Stimulated activated CD4-positive, alpha-beta T cell treated with anti-CD3 and anti-CD28 coated beads, TNF-alpha, amount 100 ng/mL, for 48 hours (primary cell): ENCODE measurements at regions not wholly inside any gene's neighbourhood (a gene's known extent, or its start where the extent isn't known, plus 50 kb on each side); places are given as distances from the start of the nearest gene placed in this dataset.
"Not testable (repeated sequence)": the region's sequence is repeated elsewhere in the genome, so short reads cannot be mapped to it uniquely, and the experiment has no call there.

Experiments
- DNase-seq, 3 donors: peaks; one replicate each; pipeline ENCODE4 v3.0.0-alpha.2; 2020; ENCODE audit warnings: low read depth in 3 of 3

DNA sequence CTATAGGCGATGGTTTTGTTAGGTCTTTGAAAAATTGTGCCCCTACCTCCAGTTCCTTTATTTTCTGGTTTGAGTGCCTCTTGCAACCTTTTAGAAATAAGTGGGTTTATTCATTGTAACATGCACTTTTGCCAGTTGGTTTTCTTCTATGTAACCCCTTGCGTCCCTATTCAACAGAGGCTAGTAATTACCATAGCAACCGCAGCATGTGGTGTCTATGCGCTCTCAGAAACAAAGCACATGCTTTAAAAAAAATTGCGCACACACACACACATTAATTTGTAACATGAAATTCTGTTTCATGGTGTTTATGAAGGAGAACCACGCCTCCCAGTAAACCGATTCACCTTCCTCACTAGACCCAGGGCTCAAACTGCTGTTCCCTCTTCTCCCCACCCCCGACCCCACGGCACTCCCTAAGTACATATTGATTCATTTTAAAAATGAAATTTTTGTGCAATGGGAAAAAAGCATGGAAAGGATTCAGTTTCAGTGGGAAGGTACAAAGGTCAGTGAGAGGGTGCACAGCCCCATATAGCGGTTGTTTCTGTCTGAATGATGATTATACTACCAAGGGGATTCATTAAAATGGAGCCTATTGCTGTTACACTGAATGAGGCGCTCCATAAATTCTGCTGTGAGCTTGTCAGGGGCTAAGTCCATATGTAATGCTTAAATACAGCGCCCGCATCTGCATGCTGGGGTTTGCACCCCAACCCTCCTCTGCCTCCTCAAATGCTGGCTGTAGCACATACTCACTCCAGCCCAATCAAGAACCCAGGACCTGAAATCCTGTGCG is 206.9 kb downstream of the ICOS start:
- DNase-seq = no peak

- no peak for DNase-seq
Observed at GRCh38 chr2:204144492-204144891, 207.9 kb downstream of the ICOS start.

DNA sequence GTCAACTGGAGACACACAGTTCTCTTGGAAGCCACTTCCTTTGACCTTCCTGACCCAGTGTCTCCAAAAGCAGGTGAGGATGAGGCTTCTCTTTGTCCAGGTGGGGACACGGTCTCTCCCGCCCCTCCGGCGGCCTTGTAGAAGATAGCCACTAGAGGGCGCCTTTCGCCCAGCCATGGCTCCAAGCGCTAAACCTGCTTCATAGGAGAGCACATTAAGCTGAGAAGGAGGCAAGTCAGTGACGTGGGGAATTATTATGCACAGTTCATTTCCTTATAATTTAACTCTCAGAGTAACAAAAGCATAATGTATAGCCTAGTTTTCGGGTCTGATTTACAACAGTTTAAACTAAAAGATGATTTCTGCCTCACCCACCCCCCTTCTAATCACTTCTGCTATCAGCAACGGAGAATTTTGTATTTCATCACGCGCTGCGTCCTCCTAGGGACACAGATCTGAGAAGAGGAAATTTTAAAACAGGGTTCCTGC is 208.7 kb downstream of the ICOS start:
- DNase-seq = peak; percentile 68 to 70 (median 69)

GRCh38 chr2:204145791-204146190 is 209.2 kb downstream of the ICOS start:
- DNase-seq = no peak

- DNase-seq = not testable (repeated sequence)
Observed at GRCh38 chr2:204147040-204147439, 210.5 kb downstream of the ICOS start.

GRCh38 chr2:204150721-204151120 is 214.2 kb downstream of the ICOS start:
- no peak for DNase-seq

DNA sequence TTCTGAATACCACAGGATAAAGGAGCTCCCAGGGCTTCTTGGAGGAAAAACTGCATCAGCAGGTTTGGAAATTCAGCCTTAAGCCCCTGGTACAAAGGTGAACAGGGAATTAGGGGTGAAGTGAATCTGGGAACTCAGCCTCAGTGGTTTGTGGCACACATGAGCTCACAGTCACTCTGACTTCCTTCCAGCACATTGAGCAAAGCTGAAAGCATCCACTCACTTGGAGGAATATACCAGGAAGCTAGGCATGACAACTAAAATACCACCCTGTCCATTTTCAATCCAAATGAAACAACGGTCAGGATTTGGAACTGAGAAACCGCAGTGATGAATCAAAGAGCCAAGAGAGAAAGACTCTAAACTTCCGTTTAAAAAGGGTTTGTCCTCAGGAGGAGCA is 216.1 kb downstream of the ICOS start:
- DNase-seq = no peak

GRCh38 chr2:204154863-204155262 is 218.3 kb downstream of the ICOS start:
- no peak for DNase-seq

DNA sequence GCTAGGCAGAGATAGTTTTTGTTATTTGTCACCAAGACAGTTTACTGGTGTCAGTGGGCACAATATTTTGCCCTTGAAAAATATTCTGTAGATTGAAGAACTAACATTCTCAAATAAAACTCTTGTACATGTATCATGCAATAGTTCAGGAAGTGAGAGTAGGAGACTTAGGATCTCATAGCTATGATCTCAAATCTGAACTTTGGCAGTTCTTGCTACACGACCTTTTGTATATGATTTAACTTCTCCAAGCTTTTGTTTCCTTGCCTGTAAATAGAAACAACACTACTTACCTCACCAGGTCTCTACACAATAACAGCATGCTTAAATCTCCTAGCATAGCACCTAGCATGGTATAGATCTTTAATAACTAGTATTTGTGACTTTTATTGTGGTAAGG is 219.9 kb downstream of the ICOS start:
- no peak for DNase-seq

- no peak for DNase-seq
Observed at GRCh38 chr2:204157684-204158083, 221.1 kb downstream of the ICOS start.

GRCh38 chr2:204159526-204159925 is 223.0 kb downstream of the ICOS start:
- DNase-seq = no peak

DNA sequence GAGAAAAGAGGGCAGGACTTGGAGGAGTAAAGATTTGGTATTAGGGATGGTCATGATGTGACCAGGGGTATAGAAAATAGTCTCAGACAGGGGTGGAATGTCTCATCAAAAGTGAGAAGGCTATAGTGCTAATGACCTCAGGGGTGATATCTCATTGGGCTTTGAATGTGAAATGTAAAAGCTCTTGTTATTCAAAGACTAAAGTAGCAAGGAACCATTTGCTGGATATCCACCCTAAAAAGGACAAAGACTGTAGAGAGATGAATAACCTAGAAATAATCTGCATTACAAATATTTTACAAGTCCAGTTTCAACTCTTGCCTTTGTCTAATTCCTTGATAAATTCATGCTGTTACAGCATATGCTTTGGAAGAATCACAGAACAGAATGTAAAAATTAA is 224.4 kb downstream of the ICOS start:
- no peak for DNase-seq

GRCh38 chr2:204161886-204162285 is 225.3 kb downstream of the ICOS start:
- DNase-seq = no peak

GRCh38 chr2:204166961-204167360 is 230.4 kb downstream of the ICOS start:
- DNase-seq = no peak

GRCh38 chr2:204167670-204168069 is 231.1 kb downstream of the ICOS start:
- DNase-seq = not testable (repeated sequence)

GRCh38 chr2:204170411-204170810 is 233.8 kb downstream of the ICOS start:
- DNase-seq = no peak

GRCh38 chr2:204171432-204172144 is 235.0 kb downstream of the ICOS start:
- DNase-seq = no peak

GRCh38 chr2:204172145-204172600 is 235.6 kb downstream of the ICOS start:
- DNase-seq = no peak

- no peak for DNase-seq
Observed at GRCh38 chr2:204174034-204174433, 237.5 kb downstream of the ICOS start.

- DNase-seq = no peak
Observed at GRCh38 chr2:204175552-204176271, 239.1 kb downstream of the ICOS start.

GRCh38 chr2:204176306-204176705 is 239.7 kb downstream of the ICOS start:
- no peak for DNase-seq

GRCh38 chr2:204177251-204177976 is 240.9 kb downstream of the ICOS start:
- DNase-seq = no peak
